HG02885 (cell line): ENCODE measurements at regions not wholly inside any gene's neighbourhood (a gene's known extent, or its start where the extent isn't known, plus 50 kb on each side); places are given as distances from the start of the nearest gene placed in this dataset.

Experiments
- ATAC-seq: cut with Tn5 transposase; IDR thresholded peaks from one replicate; pipeline ENCODE4 v1.9.1; 2021; ENCODE audit warnings: mild to moderate bottlenecking; ENCODE audit not compliant: unreplicated experiment, poor library complexity

GRCh38 chr3:41064526-41064925 lies 134.8 kb upstream of the CTNNB1 start:
- ATAC-seq: no peak

GRCh38 chr3:41065340-41065739 lies 134.0 kb upstream of the CTNNB1 start:
- ATAC-seq: no peak

GRCh38 chr3:41073190-41073589 lies 126.1 kb upstream of the CTNNB1 start:
- ATAC-seq: no peak

GRCh38 chr3:41075975-41076374 lies 123.3 kb upstream of the CTNNB1 start:
- no peak for ATAC-seq

- ATAC-seq: no peak
Measured at GRCh38 chr3:41076399-41076798, 122.9 kb upstream of the CTNNB1 start.

- no peak for ATAC-seq
Measured at GRCh38 chr3:41080141-41080540, 119.2 kb upstream of the CTNNB1 start.

- no peak for ATAC-seq
Measured at GRCh38 chr3:41088882-41089281, 110.4 kb upstream of the CTNNB1 start.

- ATAC-seq: no peak
Measured at GRCh38 chr3:41089566-41089965, 109.7 kb upstream of the CTNNB1 start.

GRCh38 chr3:41092844-41093243 lies 106.5 kb upstream of the CTNNB1 start:
- ATAC-seq: no peak

GRCh38 chr3:41093476-41093875 lies 105.8 kb upstream of the CTNNB1 start:
- no peak for ATAC-seq

GRCh38 chr3:41094351-41094750 lies 105.0 kb upstream of the CTNNB1 start:
- no peak for ATAC-seq

- ATAC-seq: no peak
Measured at GRCh38 chr3:41095702-41096101, 103.6 kb upstream of the CTNNB1 start.

GRCh38 chr3:41097896-41098496 lies 101.3 kb upstream of the CTNNB1 start:
- no peak for ATAC-seq

GRCh38 chr3:41101231-41101630 lies 98.1 kb upstream of the CTNNB1 start:
- ATAC-seq: no peak

GRCh38 chr3:41102053-41102556 lies 97.2 kb upstream of the CTNNB1 start:
- ATAC-seq: no peak

GRCh38 chr3:41102750-41103149 lies 96.6 kb upstream of the CTNNB1 start:
- ATAC-seq: no peak

- no peak for ATAC-seq
Measured at GRCh38 chr3:41103200-41103599, 96.1 kb upstream of the CTNNB1 start.

- no peak for ATAC-seq
Measured at GRCh38 chr3:41104147-41104546, 95.2 kb upstream of the CTNNB1 start.

- ATAC-seq: no peak
Measured at GRCh38 chr3:41106691-41107090, 92.6 kb upstream of the CTNNB1 start.

- no peak for ATAC-seq
Measured at GRCh38 chr3:41111011-41111410, 88.3 kb upstream of the CTNNB1 start.

GRCh38 chr3:41112466-41112865 lies 86.8 kb upstream of the CTNNB1 start:
- ATAC-seq: no peak

GRCh38 chr3:41115069-41115468 lies 84.2 kb upstream of the CTNNB1 start:
- ATAC-seq: no peak

- no peak for ATAC-seq
Measured at GRCh38 chr3:41116851-41117250, 82.5 kb upstream of the CTNNB1 start.
